Transverse colon (tissue), 4 donors: ENCODE measurements at regions not wholly inside any gene's neighbourhood (a gene's known extent, or its start where the extent isn't known, plus 50 kb on each side); places are given as distances from the start of the nearest gene placed in this dataset.

Source experiments
- POLR2A ChIP-seq: fragments of 450-650 bp; IDR thresholded peaks from one replicate; pipeline ENCODE4 v1.6.1; 2016; ENCODE audit warnings: antibody characterized with exemption, mild to moderate bottlenecking, moderate library complexity
- POLR2AphosphoS5 ChIP-seq, 3 donors: sonication (generic); formaldehyde crosslinking; IDR thresholded peaks; one replicate each; pipeline ENCODE4 v1.6.1; 2016; ENCODE audit warnings: antibody characterized with exemption in 3 of 3
- TF ChIP-seq, protein P1 (sequence below), 5 experiments: fragments of 200-600 bp in 3 of 5; fragments of 450-650 bp in 2 of 5; sonication (generic) in 3 of 5; IDR thresholded peaks; 1 replicate in 2 of 5; 2 replicates in 3 of 5; pipeline ENCODE4 v1.5.1; 2016 to 2017; ENCODE audit warnings: antibody characterized with exemption in 5 of 5, inconsistent platforms in 3 of 5, mild to moderate bottlenecking in 2 of 5, moderate library complexity in 1 of 5

DNA sequence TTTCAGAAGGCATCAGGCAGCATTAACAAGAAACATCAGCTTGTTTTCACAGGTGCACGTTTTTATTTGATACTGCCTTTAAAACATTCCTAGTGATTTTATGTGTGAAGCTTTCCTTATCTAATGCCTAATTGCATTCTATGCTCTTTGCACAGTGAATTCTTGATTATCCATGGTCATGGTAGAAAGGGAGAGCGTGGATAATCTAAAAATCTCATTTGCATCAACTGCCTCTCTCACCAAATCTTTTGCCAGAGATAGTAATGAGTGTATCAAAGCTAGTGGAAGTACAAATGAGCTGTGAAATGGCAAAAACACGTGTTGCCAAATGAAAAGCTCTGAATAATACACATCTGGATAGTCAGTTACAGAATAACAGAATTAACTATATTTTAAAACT is 170.5 kb downstream of the NAA11 start:
- TF ChIP-seq, protein P1, sequence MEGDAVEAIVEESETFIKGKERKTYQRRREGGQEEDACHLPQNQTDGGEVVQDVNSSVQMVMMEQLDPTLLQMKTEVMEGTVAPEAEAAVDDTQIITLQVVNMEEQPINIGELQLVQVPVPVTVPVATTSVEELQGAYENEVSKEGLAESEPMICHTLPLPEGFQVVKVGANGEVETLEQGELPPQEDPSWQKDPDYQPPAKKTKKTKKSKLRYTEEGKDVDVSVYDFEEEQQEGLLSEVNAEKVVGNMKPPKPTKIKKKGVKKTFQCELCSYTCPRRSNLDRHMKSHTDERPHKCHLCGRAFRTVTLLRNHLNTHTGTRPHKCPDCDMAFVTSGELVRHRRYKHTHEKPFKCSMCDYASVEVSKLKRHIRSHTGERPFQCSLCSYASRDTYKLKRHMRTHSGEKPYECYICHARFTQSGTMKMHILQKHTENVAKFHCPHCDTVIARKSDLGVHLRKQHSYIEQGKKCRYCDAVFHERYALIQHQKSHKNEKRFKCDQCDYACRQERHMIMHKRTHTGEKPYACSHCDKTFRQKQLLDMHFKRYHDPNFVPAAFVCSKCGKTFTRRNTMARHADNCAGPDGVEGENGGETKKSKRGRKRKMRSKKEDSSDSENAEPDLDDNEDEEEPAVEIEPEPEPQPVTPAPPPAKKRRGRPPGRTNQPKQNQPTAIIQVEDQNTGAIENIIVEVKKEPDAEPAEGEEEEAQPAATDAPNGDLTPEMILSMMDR (IDR thresholded peaks at IDR 0.05), result no peak
- no peak for TF ChIP-seq POLR2A
- TF ChIP-seq POLR2AphosphoS5 (IDR thresholded peaks at IDR 0.05), result no peak
